SK-N-SH (cell line): ENCODE measurements at regions not wholly inside any gene's neighbourhood (a gene's known extent, or its start where the extent isn't known, plus 50 kb on each side); places are given as distances from the start of the nearest gene placed in this dataset.

ENCODE experiments used
- CTCF ChIA-PET: fragments of 300-600, 350-600 bp; formaldehyde crosslinking; extraction: SDS; loops from one replicate; lab custom pipeline; 2021; lab: Yijun Ruan, JAX
- POLR2A ChIA-PET: fragments of 350-600 bp; sonication (Branson Sonifier 250); formaldehyde crosslinking; extraction: SDS; loops from one replicate; lab custom pipeline; 2020; ENCODE audit warnings: antibody characterized with exemption, inconsistent platforms; lab: Yijun Ruan, JAX
- DNase-seq: peaks from one replicate; pipeline ENCODE4 v3.0.0; 2012
- H2AFZ ChIP-seq: fragments of 200-600 bp; sonication (generic); 2 replicates; pipeline ENCODE4 v1.8.1; 2016; ENCODE audit warnings: antibody characterized with exemption, mild to moderate bottlenecking, low read depth
- H3F3A ChIP-seq: fragments of 200-600 bp; sonication (generic); replicated peaks from 2 replicates; pipeline ENCODE3; 2016; ENCODE audit warnings: antibody characterized with exemption, mild to moderate bottlenecking; ENCODE audit not compliant: insufficient read depth
- H3K27ac ChIP-seq, 2 experiments: fragments of 200-500 bp in 1 of 2; fragments of 200-600 bp in 1 of 2; sonication (Bioruptor generic) in 1 of 2; sonication (generic), shearing (Covaris generic) in 1 of 2; 2 replicates each; pipeline versions ENCODE4 v1.5.1 to v1.6.1; 2014 to 2016; ENCODE audit warnings: low read depth in 2 of 2, inconsistent platforms in 1 of 2, low read length in 1 of 2, mild to moderate bottlenecking in 1 of 2, mixed read lengths in 1 of 2
- H3K27me3 ChIP-seq: fragments of 200-600 bp; sonication (generic), shearing (Covaris generic); 2 replicates; pipeline ENCODE4 v1.6.1; 2016; ENCODE audit warnings: mixed run types; ENCODE audit not compliant: insufficient read depth
- H3K36me3 ChIP-seq, 2 experiments: fragments of 200-500 bp in 1 of 2; fragments of 200-600 bp in 1 of 2; sonication (Bioruptor generic) in 1 of 2; sonication (generic) in 1 of 2; replicated peaks in 1 of 2; 2 replicates each; pipeline versions ENCODE3 to v1.5.1; 2014 to 2016; ENCODE audit warnings: low read length in 1 of 2, mild to moderate bottlenecking in 1 of 2; ENCODE audit not compliant: insufficient read depth in 2 of 2, control insufficient read depth in 1 of 2
- H3K4me1 ChIP-seq, 2 experiments: fragments of 200-500 bp in 1 of 2; fragments of 200-600 bp in 1 of 2; sonication (Bioruptor generic) in 1 of 2; sonication (generic), shearing (Covaris generic) in 1 of 2; 2 replicates each; pipeline versions ENCODE4 v1.5.1 to v1.6.1; 2014 to 2016; ENCODE audit warnings: low read depth in 1 of 2, low read length in 1 of 2, mixed run types in 1 of 2; ENCODE audit not compliant: insufficient read depth in 2 of 2, control insufficient read depth in 1 of 2
- H3K4me2 ChIP-seq: fragments of 200-600 bp; sonication (generic), shearing (Covaris generic); 2 replicates; pipeline ENCODE4 v1.6.1; 2017; ENCODE audit warnings: mixed run types
- H3K4me3 ChIP-seq, 2 experiments: fragments of 200-500 bp in 1 of 2; fragments of 200-600 bp in 1 of 2; sonication (Bioruptor generic) in 1 of 2; sonication (generic), shearing (Covaris generic) in 1 of 2; 2 replicates each; pipeline versions ENCODE4 v1.5.1 to v1.8.1; 2014 to 2016; ENCODE audit warnings: low read depth in 2 of 2, inconsistent platforms in 1 of 2, low read length in 1 of 2, mild to moderate bottlenecking in 1 of 2, mixed read lengths in 1 of 2, moderate library complexity in 1 of 2
- H3K79me2 ChIP-seq: fragments of 200-600 bp; sonication (generic); 2 replicates; pipeline ENCODE4 v1.8.1; 2017; ENCODE audit warnings: mild to moderate bottlenecking; ENCODE audit not compliant: insufficient read depth
- H3K9ac ChIP-seq: fragments of 200-600 bp; sonication (generic); 2 replicates; pipeline ENCODE4 v1.6.1; 2017; ENCODE audit warnings: mixed run types
- H3K9me2 ChIP-seq: fragments of 200-600 bp; sonication (generic); 2 replicates; pipeline ENCODE4 v1.6.1; 2017; ENCODE audit warnings: mixed run types
- H3K9me3 ChIP-seq: fragments of 200-600 bp; sonication (generic); 2 replicates; pipeline ENCODE4 v1.6.1; 2017; ENCODE audit warnings: mixed run types, mild to moderate bottlenecking, moderate library complexity
- H4K20me1 ChIP-seq: fragments of 200-600 bp; sonication (generic); 2 replicates; pipeline ENCODE4 v1.6.1; 2017; ENCODE audit warnings: mild to moderate bottlenecking, mixed run types; ENCODE audit not compliant: insufficient read depth
- CHD2 ChIP-seq: fragments of 150-350 bp; IDR thresholded peaks from 2 replicates; pipeline ENCODE4 v1.6.1; 2018; ENCODE audit warnings: low read length; ENCODE audit not compliant: partially characterized antibody
- JUND ChIP-seq: IDR thresholded peaks from 2 replicates; pipeline ENCODE4 v1.4.0; 2012
- MEF2A ChIP-seq: IDR thresholded peaks from 2 replicates; pipeline ENCODE4 v1.4.0; 2012; ENCODE audit warnings: low read depth, borderline replicate concordance
- NRF1 ChIP-seq: IDR thresholded peaks from 2 replicates; pipeline ENCODE4 v1.6.1; 2012; ENCODE audit warnings: low read depth, mild to moderate bottlenecking, low read length
- PBX3 ChIP-seq: IDR thresholded peaks from 2 replicates; pipeline ENCODE4; 2012
- RXRA ChIP-seq: IDR thresholded peaks from 2 replicates; pipeline ENCODE4 v1.4.0; 2012; ENCODE audit warnings: low read depth, mild to moderate bottlenecking, borderline replicate concordance
- SIN3A ChIP-seq: IDR thresholded peaks from 2 replicates; pipeline ENCODE4 v1.6.1; 2012; ENCODE audit warnings: low read depth, mild to moderate bottlenecking, low read length, moderate library complexity, borderline replicate concordance
- TEAD4 ChIP-seq: IDR thresholded peaks from 2 replicates; pipeline ENCODE4 v1.4.0; 2012; ENCODE audit warnings: mild to moderate bottlenecking, borderline replicate concordance; ENCODE audit not compliant: insufficient read depth
- USF1 ChIP-seq: IDR thresholded peaks from 2 replicates; pipeline ENCODE4 v1.4.0; 2012; ENCODE audit warnings: low read depth, borderline replicate concordance
- USF2 ChIP-seq: fragments of 150-350 bp; IDR thresholded peaks from 2 replicates; pipeline ENCODE4 v1.6.1; 2017; ENCODE audit warnings: antibody characterized with exemption, low read length, low read depth, borderline replicate concordance
- YY1 ChIP-seq: IDR thresholded peaks from 2 replicates; pipeline ENCODE4 v1.4.0; 2012; ENCODE audit warnings: low read depth, mild to moderate bottlenecking
- ZBTB33 ChIP-seq: IDR thresholded peaks from 2 replicates; pipeline ENCODE4 v1.4.0; 2012; ENCODE audit warnings: low read depth, borderline replicate concordance
- WGBS: methylation state at CpG from one replicate; pipeline ENCODE4 v1.1.6; 2017; ENCODE audit warnings: low lambda C conversion rate; 5-methylcytosine and 5-hydroxymethylcytosine counted together

- CTCF ChIA-PET: no interaction called here
- H3K4me2 ChIP-seq: no peak overlapping the region
- H3K79me2 ChIP-seq: no peaks in the 10 kb centered on the region
- no peak overlapping the region for H3K27ac ChIP-seq
- no peak for DNase-seq
- H3K4me1 ChIP-seq: peaks cover 0 to 34% of the 10 kb centered on the region in 2 experiments; a peak in 2 of 4 replicates
- no peaks in the 10 kb centered on the region for H3K27me3 ChIP-seq
- no peaks in the 10 kb centered on the region for H4K20me1 ChIP-seq
- 75% methylated on average over 16 of the region's 17 CpGs for WGBS
- H3F3A ChIP-seq: no peaks in the 10 kb centered on the region
- no peaks in the 10 kb centered on the region for H3K9me3 ChIP-seq
- no peak overlapping the region for H3K4me3 ChIP-seq
- POLR2A ChIA-PET: no interaction called here
- H2AFZ ChIP-seq: no peak overlapping the region
- H3K9me2 ChIP-seq: no peaks in the 10 kb centered on the region
- H3K9ac ChIP-seq: no peak overlapping the region
- no peaks in the 10 kb centered on the region for H3K36me3 ChIP-seq
- TF ChIP-seq YY1 (no peak), PBX3 (no peak), USF2 (no peak), RXRA (no peak), MEF2A (no peak), TEAD4 (no peak), CHD2 (no peak), USF1 (no peak), ZBTB33 (no peak)
Observed at GRCh38 chr20:57834306-57835073, 124.7 kb upstream of the PMEPA1 start.

- CTCF ChIA-PET: interaction anchor here (1.4 kb wide), 1 partner anchor 14 kb away, joined by 3 read pairs; no protein-coding TSS in a partner anchor
- Histone ChIP-seq H3F3A (no peaks in the 10 kb centered on the region), H3K9ac (no peak overlapping the region), H3K27me3 (no peaks in the 10 kb centered on the region), H3K4me3 (no peak overlapping the region), H3K36me3 (no peaks in the 10 kb centered on the region), H3K4me1 (peaks cover 0 to 10% of the 10 kb centered on the region in 2 experiments; a peak in 1 of 4 replicates), H3K4me2 (no peak overlapping the region), H4K20me1 (no peaks in the 10 kb centered on the region), H3K27ac (no peak overlapping the region), H2AFZ (no peak overlapping the region), H3K9me2 (no peaks in the 10 kb centered on the region), H3K79me2 (no peaks in the 10 kb centered on the region), H3K9me3 (no peaks in the 10 kb centered on the region)
- DNase-seq: no peak
- TF ChIP-seq NRF1: no peak
- no peak for TF ChIP-seq YY1
- TF ChIP-seq SIN3A: no peak
- TF ChIP-seq USF2: no peak
- TF ChIP-seq USF1: no peak
- no peak for TF ChIP-seq JUND
- TF ChIP-seq MEF2A: no peak
- TF ChIP-seq PBX3: no peak
- 72% methylated on average over 6 of the region's 8 CpGs for WGBS
- POLR2A ChIA-PET: no interaction called here
Observed at GRCh38 chr20:57831993-57832585, 122.3 kb upstream of the PMEPA1 start.
